Heart left ventricle (tissue), 16 donors: ENCODE measurements at regions not wholly inside any gene's neighbourhood (a gene's known extent, or its start where the extent isn't known, plus 50 kb on each side); places are given as distances from the start of the nearest gene placed in this dataset.

Experiments used
- ATAC-seq, 4 donors: fragments of 200-7000 bp; cut with Tn5 transposase; one replicate each; pipeline ENCODE4 v1.9.1; 2020 to 2022; ENCODE audit warnings: moderate library complexity in 4 of 4, mild to moderate bottlenecking in 3 of 4, moderate number of reproducible peaks in 1 of 4
- DNase-seq, 5 donors: peaks; one replicate each; pipeline ENCODE4 v3.0.0-alpha.2; 2020
- H3K27ac ChIP-seq, 12 donors: fragments of 200-600 bp; sonication (generic) in 4 of 12; one replicate each; pipeline versions ENCODE4 v1.5.0 to v1.8.0; 2016 to 2022; ENCODE audit warnings: mild to moderate bottlenecking in 2 of 12
- H3K27me3 ChIP-seq, 9 donors: fragments of 200-600 bp; sonication (generic) in 2 of 9; one replicate each; pipeline versions ENCODE4 v1.5.1 to v1.8.0; 2016 to 2022; ENCODE audit warnings: mild to moderate bottlenecking in 3 of 9
- H3K36me3 ChIP-seq, 9 donors: fragments of 200-600 bp; sonication (generic) in 2 of 9; one replicate each; pipeline versions ENCODE4 v1.5.0 to v1.8.0; 2018 to 2022; ENCODE audit warnings: mild to moderate bottlenecking in 2 of 9
- H3K4me1 ChIP-seq, 12 donors: fragments of 200-600 bp; sonication (generic) in 4 of 12; one replicate each; pipeline versions ENCODE4 v1.5.0 to v1.8.0; 2016 to 2022; ENCODE audit warnings: mild to moderate bottlenecking in 3 of 12
- H3K4me3 ChIP-seq, 12 donors: fragments of 200-600 bp; sonication (generic) in 4 of 12; one replicate each; pipeline versions ENCODE4 v1.5.0 to v1.8.0; 2017 to 2022; ENCODE audit warnings: mild to moderate bottlenecking in 9 of 12, moderate library complexity in 4 of 12
- H3K9me3 ChIP-seq, 12 donors: fragments of 200-600 bp; sonication (generic) in 4 of 12; one replicate each; pipeline versions ENCODE4 v1.5.0 to v1.8.0; 2016 to 2022; ENCODE audit warnings: mild to moderate bottlenecking in 1 of 12
- CTCF ChIP-seq, 12 donors: fragments of 200-600 bp; sonication (generic) in 4 of 12; IDR thresholded peaks; one replicate each; pipeline versions ENCODE4 v1.5.0 to v1.8.0; 2018 to 2022; ENCODE audit warnings: antibody characterized with exemption in 12 of 12, mild to moderate bottlenecking in 5 of 12
- POLR2A ChIP-seq, 2 donors: fragments of 450-650 bp; IDR thresholded peaks; one replicate each; pipeline ENCODE4 v1.6.1; 2017; ENCODE audit warnings: antibody characterized with exemption in 2 of 2, mild to moderate bottlenecking in 2 of 2, moderate library complexity in 2 of 2
- WGBS, 4 donors: extraction: QIAGEN DNeasy Blood & Tissue Kit in 2 of 4; methylation state at CpG; one replicate each; pipeline versions ENCODE4 v1.1.5 to v1.1.7; 2013 to 2018; 5-methylcytosine and 5-hydroxymethylcytosine counted together
- intact Hi-C, 10 donors: fragments of 100-400 bp; cut with DNase I; formaldehyde crosslinking; loops; one replicate each; pipeline versions ENCODE4 v1.11.1 to v1.14.2; 2022
- donor health status: ischemic (EF 13 %, LVEDD 7.1; RV severe dilation, severe dysfunction).
- donor health status: healthy with polysubstance abuse.
- donor health status: DM: no; HTN: yes; CAD: no.
- donor health status: DM: no; HTN: no; CAD: no.
- donor health status: ischemic (EF 25% LVEDD 6.9; RV normal size, moderate dysfunction).
- donor health status: ischemic (EF 25% LVEDD 5.7; RV mildly dilated, moderate dysfunction).
- donor health status: healthy.
- donor health status: DM: yes; HTN: yes; CAD: no.
- donor health status: ischemic (EF 35%, LVEDD 5.7; RV mildly dilated, moderate dysfunction).
- donor health status: nonischemic (EF 11% LVEDD 7.7; RV severe dilation, severe dysfunction).
- donor health status: DM: yes; HTN: yes; CAD: no.
- donor health status: PGD.
- donor health status: ischemic (EF 29% LVEDD 5.4; RV normal size, mild dysfunction).
- donor health status: nonischemic (EF 23%, LVEDD 6.1; RV moderate dilation, normal function).

- no peak for TF ChIP-seq CTCF (IDR thresholded peaks at IDR 0.05)
- TF ChIP-seq POLR2A (IDR thresholded peaks at IDR 0.05): no peak
Measured at GRCh38 chr15:95170561-95171380, 939.4 kb downstream of the MCTP2 start.

GRCh38 chr15:95171564-95171963 lies 940.2 kb downstream of the MCTP2 start:
- Histone ChIP-seq H3K36me3 (no peaks in the 10 kb centered on the region), H3K4me1 (peaks cover 0 to 6% (median 0%) of the 10 kb centered on the region in 12 donors), H3K27me3 (peaks cover 0 to 4% (median 0%) of the 10 kb centered on the region in 9 donors), H3K9me3 (no peaks in the 10 kb centered on the region), H3K27ac (no peak overlapping the region), H3K4me3 (no peak overlapping the region)
- DNase-seq (no peak), ATAC-seq (no peak)
- no peak for TF ChIP-seq CTCF (IDR thresholded peaks at IDR 0.05)
- no peak for TF ChIP-seq POLR2A (IDR thresholded peaks at IDR 0.05)
- intact Hi-C loops: no loop called here
- 92 to 100% (median 97%) methylated on average over 3 of the region's 3 CpGs for WGBS, 4 donors

More at GRCh38 chr15:95170561-95171380, 939.4 kb downstream of the MCTP2 start:
- no peak for DNase-seq
- H3K36me3 ChIP-seq: no peaks in the 10 kb centered on the region
- 63 to 66% (median 65%) methylated on average over 6 of the region's 6 CpGs for WGBS, 4 donors
- no peak overlapping the region for H3K27ac ChIP-seq
- no peaks in the 10 kb centered on the region for H3K9me3 ChIP-seq
- peaks cover 0 to 6% (median 0%) of the 10 kb centered on the region in 12 donors for H3K4me1 ChIP-seq
- H3K4me3 ChIP-seq: no peak overlapping the region
- intact Hi-C loops: no loop called here
- ATAC-seq: no peak
- H3K27me3 ChIP-seq: peaks cover 0 to 4% (median 0%) of the 10 kb centered on the region in 9 donors

- 67 to 74% (median 68%) methylated on average over 8 to 9 of the region's 9 CpGs for WGBS, 4 donors
Measured at GRCh38 chr15:95174301-95175259, 943.2 kb downstream of the MCTP2 start.

More at GRCh38 chr15:95174301-95175259, 943.2 kb downstream of the MCTP2 start:
- peak in 1 of 4 donors; percentile 22 for ATAC-seq
- TF ChIP-seq POLR2A (IDR thresholded peaks at IDR 0.05): no peak
- TF ChIP-seq CTCF (IDR thresholded peaks at IDR 0.05): no peak
- Histone ChIP-seq H3K36me3 (no peaks in the 10 kb centered on the region), H3K27ac (peak overlapping the region in 2 of 12 donors; percentile 6 to 17), H3K9me3 (peaks cover 0 to 3% (median 0%) of the 10 kb centered on the region in 12 donors), H3K27me3 (no peaks in the 10 kb centered on the region), H3K4me3 (no peak overlapping the region), H3K4me1 (peaks cover 0 to 6% (median 0%) of the 10 kb centered on the region in 12 donors)
- intact Hi-C loops: no loop called here
- DNase-seq: no peak
